ENCODE measurements at regions not wholly inside any gene's neighbourhood (a gene's known extent, or its start where the extent isn't known, plus 50 kb on each side); places are given as distances from the start of the nearest gene placed in this dataset.

DNA sequence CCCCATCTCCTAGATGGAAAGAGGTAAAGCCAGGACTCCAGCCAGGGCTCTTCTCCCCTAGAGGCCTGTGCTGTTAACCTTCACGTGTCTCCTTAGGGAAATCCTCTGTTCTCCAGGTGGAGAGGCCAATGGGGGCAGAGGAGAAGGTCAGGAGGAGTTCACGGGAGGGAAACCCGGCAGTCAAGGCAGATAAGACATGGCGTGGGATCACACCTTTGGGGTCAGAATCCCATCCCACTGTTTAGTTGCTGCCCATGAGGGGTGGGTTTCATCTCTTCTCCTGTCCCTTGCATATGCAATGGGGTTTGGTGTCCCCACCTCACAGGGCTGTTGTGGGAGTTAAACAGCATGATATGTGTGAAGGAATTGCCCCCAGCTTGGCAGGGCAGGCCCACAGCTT lies 469.7 kb downstream of the TBC1D22A start:
- no peak overlapping the region for H4K5ac ChIP-seq (ENCODE audit: low read depth, low read length)
- H3K9ac ChIP-seq (ENCODE audit: low read depth, low read length) = no peak overlapping the region
- no peak overlapping the region for H3K18ac ChIP-seq (ENCODE audit: low read depth, low read length)
- H3K4me2 ChIP-seq (ENCODE audit: low read depth, low read length) = no peak overlapping the region
- no peak overlapping the region for H4K91ac ChIP-seq (ENCODE audit: insufficient read depth, low read depth, low read length)
- no peak overlapping the region for H2BK5ac ChIP-seq (ENCODE audit: low read depth, low read length, poor library complexity, severe bottlenecking)
- no peaks in the 10 kb centered on the region for H3K27me3 ChIP-seq (ENCODE audit: control insufficient read depth, insufficient read depth, low read length)
- dilution Hi-C loops (cut with HindIII; ENCODE audit: low sequenced_read_pairs, unreplicated experiment) (no loop called here), intact Hi-C loops (cut with micrococcal nuclease) (no loop called here), in situ Hi-C loops (cut with MboI; ENCODE audit: low sequenced_read_pairs) (no loop called here)
- no peaks in the 10 kb centered on the region for H4K20me1 ChIP-seq (ENCODE audit: insufficient read depth, low read length)
- H2AK9ac ChIP-seq (replicated peaks; ENCODE audit: low read depth, low read length, poor library complexity) = no peak overlapping the region
- H3K56ac ChIP-seq (ENCODE audit: extremely low read depth, insufficient read depth, low read length) = no peak overlapping the region
- ATAC-seq (ENCODE audit: low read depth) (no peak), DNase-seq (no peak)
- no peak overlapping the region for H2AK5ac ChIP-seq (ENCODE audit: low read depth, low read length)
- H3K4me1 ChIP-seq (ENCODE audit: control insufficient read depth, insufficient read depth, low read length) = no peaks in the 10 kb centered on the region
- ChIA-PET POLR2A (ENCODE audit: unreplicated experiment) (no interaction called here), CTCF (no interaction called here)
- no CpG with 5 or more reads among the region's 4 CpGs for WGBS, 2 experiments (ENCODE audit: extremely low coverage in 2 of 2, insufficient read length in 1 of 2)
- H3K23ac ChIP-seq (ENCODE audit: low read depth, low read length) = no peak overlapping the region
- no TSS peak for BruUV-seq (replicated peaks)
- H2BK120ac ChIP-seq (ENCODE audit: low read depth, low read length) = no peak overlapping the region
- no peak overlapping the region for H2AFZ ChIP-seq (replicated peaks; ENCODE audit: low read length, poor library complexity)
- H3K79me1 ChIP-seq (ENCODE audit: low read depth in 1 of 2, low read length in 2 of 2) = no peaks in the 10 kb centered on the region
- H3K27ac ChIP-seq (ENCODE audit: insufficient read depth, low read length) = no peak overlapping the region
- no peak overlapping the region for H3K4me3 ChIP-seq (ENCODE audit: insufficient read depth, low read depth, low read length)
- no peaks in the 10 kb centered on the region for H3K36me3 ChIP-seq (ENCODE audit: control insufficient read depth, insufficient read depth, low read length)
- no peaks in the 10 kb centered on the region for H3K9me1 ChIP-seq (ENCODE audit: insufficient read depth, low read length)
- H3K14ac ChIP-seq (replicated peaks; ENCODE audit: low read depth, low read length) = no peak overlapping the region
- H2BK20ac ChIP-seq (ENCODE audit: low read depth, low read length) = no peak overlapping the region
- TF ChIP-seq MXI1 (IDR thresholded peaks at IDR 0.05; ENCODE audit: borderline replicate concordance, low read depth, low read length) = no peak
- no peak for TF ChIP-seq MAFK (IDR thresholded peaks at IDR 0.05; ENCODE audit: low read depth, low read length)
- no peak for TF ChIP-seq RCOR1 (IDR thresholded peaks at IDR 0.05; ENCODE audit: insufficient replicate concordance, low read length)
- no peak for TF ChIP-seq CTCF (conservative IDR thresholded peaks at IDR 0.05; ENCODE audit: low read depth, low read length)
- no peak for TF ChIP-seq USF2 (IDR thresholded peaks at IDR 0.05; ENCODE audit: low read depth, low read length)
- no peak for TF ChIP-seq CHD1 (IDR thresholded peaks at IDR 0.05; ENCODE audit: low read depth, low read length)
- no peak for TF ChIP-seq CEBPB (IDR thresholded peaks at IDR 0.05; ENCODE audit: low read depth, low read length)
- TF ChIP-seq BHLHE40 (IDR thresholded peaks at IDR 0.05; ENCODE audit: low read depth, low read length) = no peak
- no peak for TF ChIP-seq RFX5 (IDR thresholded peaks at IDR 0.05; ENCODE audit: low read depth, low read length)
- no peak for TF ChIP-seq NFE2L2 (IDR thresholded peaks at IDR 0.05; ENCODE audit: low read depth, low read length)
- TF ChIP-seq POLR2A (IDR thresholded peaks at IDR 0.05; ENCODE audit: low read depth, low read length) = no peak
- no peak for TF ChIP-seq RAD21 (IDR thresholded peaks at IDR 0.05; ENCODE audit: low read length)
- TF ChIP-seq FOS (IDR thresholded peaks at IDR 0.05; ENCODE audit: low read depth, low read length) = no peak
- no peak for TF ChIP-seq SMC3 (IDR thresholded peaks at IDR 0.05; ENCODE audit: low read depth, low read length)
- no peak for TF ChIP-seq MAZ (IDR thresholded peaks at IDR 0.05; ENCODE audit: borderline replicate concordance, low read depth, low read length)
- TF ChIP-seq, protein P1, sequence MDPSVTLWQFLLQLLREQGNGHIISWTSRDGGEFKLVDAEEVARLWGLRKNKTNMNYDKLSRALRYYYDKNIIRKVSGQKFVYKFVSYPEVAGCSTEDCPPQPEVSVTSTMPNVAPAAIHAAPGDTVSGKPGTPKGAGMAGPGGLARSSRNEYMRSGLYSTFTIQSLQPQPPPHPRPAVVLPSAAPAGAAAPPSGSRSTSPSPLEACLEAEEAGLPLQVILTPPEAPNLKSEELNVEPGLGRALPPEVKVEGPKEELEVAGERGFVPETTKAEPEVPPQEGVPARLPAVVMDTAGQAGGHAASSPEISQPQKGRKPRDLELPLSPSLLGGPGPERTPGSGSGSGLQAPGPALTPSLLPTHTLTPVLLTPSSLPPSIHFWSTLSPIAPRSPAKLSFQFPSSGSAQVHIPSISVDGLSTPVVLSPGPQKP (IDR thresholded peaks at IDR 0.05; ENCODE audit: borderline replicate concordance, low read depth, low read length) = no peak
- peaks cover 3% of the 10 kb centered on the region; the same call in 1 of the 2 replicates for H3K9me3 ChIP-seq (ENCODE audit: control insufficient read depth, insufficient read depth, low read length)
- H2BK15ac ChIP-seq (ENCODE audit: low read depth, low read length) = no peak overlapping the region
- H3K4ac ChIP-seq (ENCODE audit: low read depth, low read length) = no peak overlapping the region
- no peak overlapping the region for H4K8ac ChIP-seq (ENCODE audit: low read depth in 2 of 2, low read length in 2 of 2)

All from IMR-90 (cell line).